CD4-positive, alpha-beta T cell treated with Interleukin-17A for 1 hour (primary cell): ENCODE measurements at regions not wholly inside any gene's neighbourhood (a gene's known extent, or its start where the extent isn't known, plus 50 kb on each side); places are given as distances from the start of the nearest gene placed in this dataset.

Experiments used
- DNase-seq: peaks from one replicate; pipeline ENCODE4 v3.0.0-alpha.2; 2020

DNA sequence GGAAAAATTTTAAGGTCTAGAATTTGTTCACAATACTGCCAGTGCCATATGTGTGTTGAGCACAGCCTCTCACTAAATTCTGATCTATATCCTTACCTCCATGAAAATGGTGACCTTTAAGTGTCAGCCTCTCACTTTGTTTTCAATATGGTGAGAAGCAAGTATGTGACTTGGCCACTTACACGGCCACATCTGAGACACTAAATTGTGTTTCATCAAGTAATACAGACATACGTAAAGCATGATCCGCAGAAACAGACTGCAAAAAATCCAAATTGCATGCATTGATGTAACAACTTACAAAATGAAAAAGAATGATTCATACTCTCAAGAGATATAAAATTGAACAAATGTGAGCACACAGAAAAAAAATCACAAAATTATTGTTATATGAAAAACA, 55.2 kb upstream of the UGP2 start:
- no peak for DNase-seq

DNA sequence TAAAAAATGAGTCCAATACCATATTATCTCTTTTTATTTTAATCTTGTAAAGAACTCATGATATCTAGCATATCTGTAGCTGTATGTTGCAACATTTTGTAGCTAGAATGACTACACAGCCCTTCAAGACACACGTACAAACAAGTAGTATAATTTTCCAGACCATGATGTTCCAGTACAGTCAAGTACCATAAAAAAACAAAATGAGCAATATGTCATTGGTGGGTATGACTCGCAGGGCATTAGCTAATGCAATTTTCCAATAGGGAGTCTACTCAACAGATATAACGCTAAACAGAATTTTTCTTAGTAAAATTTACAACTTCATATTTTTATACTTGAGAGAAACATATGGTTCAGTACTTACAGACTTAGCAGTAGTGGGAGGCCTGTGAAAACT, 53.6 kb upstream of the UGP2 start:
- DNase-seq = no peak

- no peak for DNase-seq
Measured at GRCh38 chr2:63789338-63790020, 52.2 kb upstream of the UGP2 start.

DNA sequence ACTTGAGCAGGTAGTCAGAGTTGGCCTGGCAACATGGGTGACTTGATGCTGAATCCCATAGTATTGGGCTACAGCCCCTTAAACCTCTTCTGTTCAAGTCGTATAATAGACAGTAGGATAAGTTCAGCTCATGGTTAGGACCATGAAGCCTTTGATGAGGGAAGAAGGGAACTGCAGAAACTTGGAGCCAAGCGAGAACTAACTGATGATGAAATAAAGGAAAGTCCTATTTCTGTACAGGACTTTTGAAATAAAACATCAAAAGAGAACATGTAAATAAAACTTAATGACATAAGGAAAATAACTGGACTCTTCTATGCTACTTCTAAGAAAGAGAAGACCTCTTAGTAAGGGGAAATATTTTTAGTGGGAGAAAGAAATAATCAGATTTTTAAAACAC, 51.2 kb upstream of the UGP2 start:
- DNase-seq = no peak

- DNase-seq = no peak
Measured at GRCh38 chr2:63790906-63791305, 50.8 kb upstream of the UGP2 start.

- no peak for DNase-seq
Measured at GRCh38 chr2:63791387-63791786, 50.3 kb upstream of the UGP2 start.
